ENCODE measurements at regions not wholly inside any gene's neighbourhood (a gene's known extent, or its start where the extent isn't known, plus 50 kb on each side); places are given as distances from the start of the nearest gene placed in this dataset.

GRCh38 chr4:123090886-123091285 lies 168.5 kb upstream of the NUDT6 start:
- peaks cover 10% of the 10 kb centered on the region for H3K9me3 ChIP-seq (replicated peaks)
- TF ChIP-seq CTCF (IDR thresholded peaks at IDR 0.05; ENCODE audit: borderline replicate concordance), result no peak
- no peaks in the 10 kb centered on the region for H3K27me3 ChIP-seq (ENCODE audit: low read depth)
- DNase-seq, result no peak
- H3K36me3 ChIP-seq, result peaks cover 13% of the 10 kb centered on the region
- H3K4me1 ChIP-seq, result no peaks in the 10 kb centered on the region
- intact Hi-C loops (cut with micrococcal nuclease), result no loop called here
- H3K4me3 ChIP-seq, result no peak overlapping the region
- H3K27ac ChIP-seq (replicated peaks), result no peak overlapping the region

- Histone ChIP-seq H3K27me3 (ENCODE audit: low read depth) (no peaks in the 10 kb centered on the region), H3K27ac (replicated peaks) (no peak overlapping the region), H3K9me3 (replicated peaks) (peaks cover 10% of the 10 kb centered on the region), H3K4me3 (no peak overlapping the region), H3K4me1 (no peaks in the 10 kb centered on the region), H3K36me3 (peaks cover 13% of the 10 kb centered on the region)
- no peak for DNase-seq
- no peak for TF ChIP-seq CTCF (IDR thresholded peaks at IDR 0.05; ENCODE audit: borderline replicate concordance)
- intact Hi-C loops (cut with micrococcal nuclease), result no loop called here
Measured at GRCh38 chr4:123092586-123092985, 170.2 kb upstream of the NUDT6 start.

- H3K36me3 ChIP-seq, result peaks cover 13% of the 10 kb centered on the region
- intact Hi-C loops (cut with micrococcal nuclease), result no loop called here
- H3K9me3 ChIP-seq (replicated peaks), result peaks cover 10% of the 10 kb centered on the region
- H3K27ac ChIP-seq (replicated peaks), result no peak overlapping the region
- no peak overlapping the region for H3K4me3 ChIP-seq
- DNase-seq, result no peak
- no peaks in the 10 kb centered on the region for H3K4me1 ChIP-seq
- no peaks in the 10 kb centered on the region for H3K27me3 ChIP-seq (ENCODE audit: low read depth)
- TF ChIP-seq CTCF (IDR thresholded peaks at IDR 0.05; ENCODE audit: borderline replicate concordance), result no peak
Measured at GRCh38 chr4:123093236-123093635, 170.8 kb upstream of the NUDT6 start.

- no peak overlapping the region for H3K27ac ChIP-seq (replicated peaks)
- H3K4me3 ChIP-seq, result no peak overlapping the region
- no peak for TF ChIP-seq CTCF (IDR thresholded peaks at IDR 0.05; ENCODE audit: borderline replicate concordance)
- H3K27me3 ChIP-seq (ENCODE audit: low read depth), result no peaks in the 10 kb centered on the region
- peaks cover 7% of the 10 kb centered on the region for H3K36me3 ChIP-seq
- peaks cover 4% of the 10 kb centered on the region for H3K9me3 ChIP-seq (replicated peaks)
- intact Hi-C loops (cut with micrococcal nuclease), result no loop called here
- no peaks in the 10 kb centered on the region for H3K4me1 ChIP-seq
- DNase-seq, result no peak
Measured at GRCh38 chr4:123096038-123096437, 173.6 kb upstream of the NUDT6 start.

- intact Hi-C loops (cut with micrococcal nuclease), result loop anchor here (5.0 to 10.0 kb wide), 2 partner anchors 1009 to 1162 kb away; no protein-coding TSS in a partner anchor
- Histone ChIP-seq H3K27me3 (ENCODE audit: low read depth) (no peaks in the 10 kb centered on the region), H3K27ac (replicated peaks) (no peak overlapping the region), H3K9me3 (replicated peaks) (no peaks in the 10 kb centered on the region), H3K36me3 (peaks cover 8% of the 10 kb centered on the region), H3K4me1 (peaks cover 17% of the 10 kb centered on the region), H3K4me3 (no peak overlapping the region)
- TF ChIP-seq CTCF (IDR thresholded peaks at IDR 0.05; ENCODE audit: borderline replicate concordance), result peak; percentile 87
- DNase-seq, result no peak
Measured at GRCh38 chr4:123102897-123103471, 180.6 kb upstream of the NUDT6 start.

Measured in left ventricle myocardium inferior (tissue), 1 donor.